GM18861 (cell line): ENCODE measurements at regions not wholly inside any gene's neighbourhood (a gene's known extent, or its start where the extent isn't known, plus 50 kb on each side); places are given as distances from the start of the nearest gene placed in this dataset.

Experiments
- ATAC-seq: cut with Tn5 transposase; IDR thresholded peaks from one replicate; pipeline ENCODE4 v1.9.1; 2021; ENCODE audit not compliant: unreplicated experiment

GRCh38 chr4:19455850-19456602 is 795.7 kb upstream of the SLIT2 start:
- no peak for ATAC-seq

GRCh38 chr4:19455196-19455595 is 796.5 kb upstream of the SLIT2 start:
- ATAC-seq: no peak

- ATAC-seq: no peak
Measured at GRCh38 chr4:19438233-19438632, 813.5 kb upstream of the SLIT2 start.

GRCh38 chr4:19437008-19437407 is 814.7 kb upstream of the SLIT2 start:
- ATAC-seq: no peak

GRCh38 chr4:19429684-19430083 is 822.0 kb upstream of the SLIT2 start:
- ATAC-seq: no peak

- ATAC-seq: no peak
Measured at GRCh38 chr4:19425146-19425545, 826.6 kb upstream of the SLIT2 start.

- no peak for ATAC-seq
Measured at GRCh38 chr4:19417256-19417655, 834.4 kb upstream of the SLIT2 start.

GRCh38 chr4:19416146-19416545 is 835.6 kb upstream of the SLIT2 start:
- ATAC-seq: no peak

- ATAC-seq: no peak
Measured at GRCh38 chr4:19408490-19408889, 843.2 kb upstream of the SLIT2 start.

- ATAC-seq: no peak
Measured at GRCh38 chr4:19406789-19407188, 844.9 kb upstream of the SLIT2 start.

- ATAC-seq: no peak
Measured at GRCh38 chr4:19403786-19404370, 847.8 kb upstream of the SLIT2 start.

- no peak for ATAC-seq
Measured at GRCh38 chr4:19402581-19403065, 849.1 kb upstream of the SLIT2 start.

GRCh38 chr4:19401301-19402080 is 850.2 kb upstream of the SLIT2 start:
- no peak for ATAC-seq

GRCh38 chr4:19400820-19401219 is 850.9 kb upstream of the SLIT2 start:
- no peak for ATAC-seq

- ATAC-seq: no peak
Measured at GRCh38 chr4:19399001-19399400, 852.7 kb upstream of the SLIT2 start.

- no peak for ATAC-seq
Measured at GRCh38 chr4:19386786-19387185, 864.9 kb upstream of the SLIT2 start.

GRCh38 chr4:19382993-19383756 is 868.5 kb upstream of the SLIT2 start:
- ATAC-seq: no peak

- ATAC-seq: no peak
Measured at GRCh38 chr4:19381068-19381467, 870.6 kb upstream of the SLIT2 start.

- no peak for ATAC-seq
Measured at GRCh38 chr4:19380600-19380999, 871.1 kb upstream of the SLIT2 start.

GRCh38 chr4:19379191-19379708 is 872.5 kb upstream of the SLIT2 start:
- no peak for ATAC-seq

GRCh38 chr4:19375931-19376330 is 875.8 kb upstream of the SLIT2 start:
- no peak for ATAC-seq
